ENCODE measurements at regions not wholly inside any gene's neighbourhood (a gene's known extent, or its start where the extent isn't known, plus 50 kb on each side); places are given as distances from the start of the nearest gene placed in this dataset.
A peak's percentile ranks its signal among the peaks of the same experiment; 100 is the strongest.
"Not testable (repeated sequence)": the region's sequence is repeated elsewhere in the genome, so short reads cannot be mapped to it uniquely, and the experiment has no call there.

GRCh38 chr20:43404878-43405277 lies 52.8 kb upstream of the SRSF6 start:
- Mint-ChIP-seq H3K36me3 (ENCODE audit: low read depth) (no peaks in the 10 kb centered on the region), H3K4me3 (no peak overlapping the region), H3K27me3 (peaks cover 38% of the 10 kb centered on the region), H3K27ac (no peak overlapping the region), H3K4me1 (no peaks in the 10 kb centered on the region), H3K9me3 (no peaks in the 10 kb centered on the region)
- ATAC-seq (replicated peaks) = peak; percentile 49

- H3K27me3 Mint-ChIP-seq = peaks cover 18% of the 10 kb centered on the region
- not testable (repeated sequence) for H3K36me3 Mint-ChIP-seq (ENCODE audit: low read depth); H3K4me3 Mint-ChIP-seq; H3K4me1 Mint-ChIP-seq; H3K27ac Mint-ChIP-seq; ATAC-seq (replicated peaks); H3K9me3 Mint-ChIP-seq
Observed at GRCh38 chr20:43400882-43401281, 56.8 kb upstream of the SRSF6 start.

GRCh38 chr20:43398676-43399324 lies 58.9 kb upstream of the SRSF6 start:
- no peak overlapping the region for H3K4me3 Mint-ChIP-seq
- no peaks in the 10 kb centered on the region for H3K36me3 Mint-ChIP-seq (ENCODE audit: low read depth)
- H3K4me1 Mint-ChIP-seq = no peaks in the 10 kb centered on the region
- H3K27me3 Mint-ChIP-seq = peaks cover 10% of the 10 kb centered on the region
- no peaks in the 10 kb centered on the region for H3K9me3 Mint-ChIP-seq
- no peak for ATAC-seq (replicated peaks)
- H3K27ac Mint-ChIP-seq = no peak overlapping the region

GRCh38 chr20:43397147-43397546 lies 60.5 kb upstream of the SRSF6 start:
- H3K27ac Mint-ChIP-seq = no peak overlapping the region
- H3K9me3 Mint-ChIP-seq = peaks cover 4% of the 10 kb centered on the region
- H3K36me3 Mint-ChIP-seq (ENCODE audit: low read depth) = no peaks in the 10 kb centered on the region
- H3K4me3 Mint-ChIP-seq = no peak overlapping the region
- no peaks in the 10 kb centered on the region for H3K4me1 Mint-ChIP-seq
- ATAC-seq (replicated peaks) = no peak
- peaks cover 14% of the 10 kb centered on the region for H3K27me3 Mint-ChIP-seq

GRCh38 chr20:43393052-43393451 lies 64.6 kb upstream of the SRSF6 start:
- H3K36me3 Mint-ChIP-seq (ENCODE audit: low read depth) = no peaks in the 10 kb centered on the region
- no peaks in the 10 kb centered on the region for H3K4me1 Mint-ChIP-seq
- H3K9me3 Mint-ChIP-seq = peaks cover 4% of the 10 kb centered on the region
- no peak overlapping the region for H3K27ac Mint-ChIP-seq
- no peak overlapping the region for H3K4me3 Mint-ChIP-seq
- no peak for ATAC-seq (replicated peaks)
- peaks cover 24% of the 10 kb centered on the region for H3K27me3 Mint-ChIP-seq

- Mint-ChIP-seq H3K4me3 (no peak overlapping the region), H3K36me3 (ENCODE audit: low read depth) (no peaks in the 10 kb centered on the region), H3K9me3 (peaks cover 4% of the 10 kb centered on the region), H3K27ac (no peak overlapping the region), H3K27me3 (peaks cover 28% of the 10 kb centered on the region), H3K4me1 (no peaks in the 10 kb centered on the region)
- no peak for ATAC-seq (replicated peaks)
Observed at GRCh38 chr20:43392561-43392960, 65.1 kb upstream of the SRSF6 start.

GRCh38 chr20:43389839-43390626 lies 67.7 kb upstream of the SRSF6 start:
- H3K27me3 Mint-ChIP-seq = peaks cover 38% of the 10 kb centered on the region
- no peaks in the 10 kb centered on the region for H3K4me1 Mint-ChIP-seq
- peaks cover 4% of the 10 kb centered on the region for H3K9me3 Mint-ChIP-seq
- ATAC-seq (replicated peaks) = no peak
- H3K4me3 Mint-ChIP-seq = no peak overlapping the region
- H3K36me3 Mint-ChIP-seq (ENCODE audit: low read depth) = no peaks in the 10 kb centered on the region
- H3K27ac Mint-ChIP-seq = no peak overlapping the region

- ATAC-seq (replicated peaks) = no peak
- Mint-ChIP-seq H3K36me3 (ENCODE audit: low read depth) (no peaks in the 10 kb centered on the region), H3K9me3 (peaks cover 4% of the 10 kb centered on the region), H3K4me1 (no peaks in the 10 kb centered on the region), H3K27me3 (peaks cover 38% of the 10 kb centered on the region), H3K27ac (no peak overlapping the region), H3K4me3 (no peak overlapping the region)
Observed at GRCh38 chr20:43389211-43389610, 68.5 kb upstream of the SRSF6 start.

GRCh38 chr20:43388268-43389002 lies 69.3 kb upstream of the SRSF6 start:
- H3K4me1 Mint-ChIP-seq = no peaks in the 10 kb centered on the region

GRCh38 chr20:43387737-43388136 lies 70.0 kb upstream of the SRSF6 start:
- no peak overlapping the region for H3K4me3 Mint-ChIP-seq
- no peak for ATAC-seq (replicated peaks)
- H3K9me3 Mint-ChIP-seq = no peaks in the 10 kb centered on the region
- peaks cover 40% of the 10 kb centered on the region for H3K27me3 Mint-ChIP-seq
- H3K27ac Mint-ChIP-seq = no peak overlapping the region
- H3K36me3 Mint-ChIP-seq (ENCODE audit: low read depth) = no peaks in the 10 kb centered on the region
- H3K4me1 Mint-ChIP-seq = no peaks in the 10 kb centered on the region

More at GRCh38 chr20:43388268-43389002, 69.3 kb upstream of the SRSF6 start:
- Mint-ChIP-seq H3K27ac (no peak overlapping the region), H3K27me3 (peaks cover 37% of the 10 kb centered on the region), H3K9me3 (peaks cover 1% of the 10 kb centered on the region), H3K4me3 (no peak overlapping the region), H3K36me3 (ENCODE audit: low read depth) (no peaks in the 10 kb centered on the region)
- ATAC-seq (replicated peaks) = no peak

GRCh38 chr20:43386878-43387277 lies 70.8 kb upstream of the SRSF6 start:
- Mint-ChIP-seq H3K9me3 (no peaks in the 10 kb centered on the region), H3K4me1 (no peaks in the 10 kb centered on the region), H3K36me3 (ENCODE audit: low read depth) (no peaks in the 10 kb centered on the region), H3K4me3 (no peak overlapping the region), H3K27me3 (peaks cover 40% of the 10 kb centered on the region), H3K27ac (no peak overlapping the region)
- no peak for ATAC-seq (replicated peaks)

- no peaks in the 10 kb centered on the region for H3K36me3 Mint-ChIP-seq (ENCODE audit: low read depth)
- no peaks in the 10 kb centered on the region for H3K4me1 Mint-ChIP-seq
- H3K4me3 Mint-ChIP-seq = no peak overlapping the region
- no peak for ATAC-seq (replicated peaks)
- H3K27me3 Mint-ChIP-seq = peaks cover 39% of the 10 kb centered on the region
- H3K27ac Mint-ChIP-seq = no peak overlapping the region
- H3K9me3 Mint-ChIP-seq = no peaks in the 10 kb centered on the region
Observed at GRCh38 chr20:43385914-43386313, 71.8 kb upstream of the SRSF6 start.

- no peaks in the 10 kb centered on the region for H3K36me3 Mint-ChIP-seq (ENCODE audit: low read depth)
- no peak for ATAC-seq (replicated peaks)
- H3K27ac Mint-ChIP-seq = no peak overlapping the region
- H3K9me3 Mint-ChIP-seq = no peaks in the 10 kb centered on the region
- no peak overlapping the region for H3K4me3 Mint-ChIP-seq
- peaks cover 45% of the 10 kb centered on the region for H3K27me3 Mint-ChIP-seq
- H3K4me1 Mint-ChIP-seq = no peaks in the 10 kb centered on the region
Observed at GRCh38 chr20:43384101-43384940, 73.4 kb upstream of the SRSF6 start.
